NCI-H510A (cell line): ENCODE measurements at regions not wholly inside any gene's neighbourhood (a gene's known extent, or its start where the extent isn't known, plus 50 kb on each side); places are given as distances from the start of the nearest gene placed in this dataset.

Experiments
- DNase-seq: peaks from one replicate; lab custom pipeline; 2025; lab: John Stamatoyannopoulos, UW

GRCh38 chr1:73644198-73644597 is 553.8 kb downstream of the LRRIQ3 start:
- DNase-seq, result no peak

DNA sequence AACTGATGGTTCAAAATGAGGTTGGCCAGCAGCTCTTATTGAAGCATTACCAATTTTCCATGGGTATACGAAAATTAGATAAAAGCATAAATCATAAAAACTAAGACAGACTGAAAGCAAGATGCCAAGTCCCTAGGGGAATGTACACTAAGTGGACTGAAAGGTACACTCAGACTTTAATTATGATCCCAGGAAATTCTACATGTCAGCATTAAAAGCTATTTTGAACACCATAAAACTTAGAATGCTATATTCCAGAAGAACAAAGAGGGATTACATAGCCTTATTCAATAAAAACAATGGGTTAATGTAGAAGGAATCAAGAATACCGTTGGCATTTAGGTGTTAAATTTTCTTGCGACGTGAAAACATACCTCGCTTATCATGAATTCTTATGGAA is 558.5 kb downstream of the LRRIQ3 start:
- no peak for DNase-seq

DNA sequence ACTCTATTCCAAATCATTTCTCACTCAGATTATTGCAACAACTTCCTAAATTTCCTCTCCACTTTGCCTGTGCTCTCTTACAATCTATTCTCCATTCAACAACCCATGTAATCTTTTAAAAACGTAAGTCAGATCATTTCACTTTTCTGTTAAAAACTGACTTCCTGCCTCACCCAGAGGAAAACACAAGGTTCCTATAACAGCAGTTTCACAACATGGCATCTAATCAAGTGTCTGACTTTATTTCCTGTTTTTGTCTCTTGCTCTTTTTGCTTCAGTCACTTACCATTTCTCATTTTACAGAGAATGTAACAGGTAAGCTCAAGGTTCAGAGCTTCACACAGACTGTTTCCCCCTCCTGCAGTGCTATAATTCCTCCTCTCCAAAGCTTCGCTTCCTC is 560.7 kb downstream of the LRRIQ3 start:
- no peak for DNase-seq

DNA sequence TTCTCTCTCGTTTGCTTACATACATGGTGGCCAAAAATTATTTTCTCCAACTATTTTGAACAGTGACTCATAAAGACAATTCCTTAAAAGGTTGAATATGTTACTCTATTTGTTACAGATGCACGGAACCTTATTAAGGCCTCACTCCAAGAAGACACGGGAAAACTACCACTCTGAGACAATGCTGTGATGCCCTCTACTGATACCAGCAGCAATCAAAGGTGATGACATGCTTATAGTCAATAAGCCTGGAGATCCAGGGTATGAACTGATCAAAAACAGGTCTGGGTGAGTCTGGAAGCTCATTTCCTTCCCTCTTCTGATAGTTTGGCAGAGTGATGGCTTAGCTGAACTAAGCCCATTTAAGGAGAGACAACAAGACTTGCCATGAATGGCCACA is 563.0 kb downstream of the LRRIQ3 start:
- no peak for DNase-seq

- no peak for DNase-seq
These were observed 570.3 kb downstream of the LRRIQ3 start for GRCh38 chr1:73627723-73628122.

DNA sequence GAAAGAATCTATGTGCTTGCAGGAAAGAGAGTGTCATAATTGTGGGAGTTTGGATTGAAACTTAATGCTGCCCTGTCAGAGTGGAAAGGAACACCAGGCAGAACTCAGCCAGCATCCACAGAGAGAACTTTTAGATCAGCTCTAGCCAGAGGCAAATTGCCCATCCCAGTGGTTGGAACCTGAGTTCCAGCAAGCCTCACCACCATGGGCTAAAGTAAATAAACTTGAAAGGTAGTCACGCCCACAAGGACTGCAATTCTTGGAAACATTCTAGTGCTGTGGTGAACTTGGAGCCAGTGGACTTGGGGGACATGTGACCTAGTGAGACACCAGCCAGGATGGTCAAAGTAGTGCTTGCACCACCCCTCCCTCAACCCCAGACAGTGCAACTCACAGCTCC is 571.6 kb downstream of the LRRIQ3 start:
- no peak for DNase-seq

GRCh38 chr1:73623946-73624345 is 574.0 kb downstream of the LRRIQ3 start:
- no peak for DNase-seq

- DNase-seq, result no peak
These were observed 580.8 kb downstream of the LRRIQ3 start for GRCh38 chr1:73617145-73617544.

DNA sequence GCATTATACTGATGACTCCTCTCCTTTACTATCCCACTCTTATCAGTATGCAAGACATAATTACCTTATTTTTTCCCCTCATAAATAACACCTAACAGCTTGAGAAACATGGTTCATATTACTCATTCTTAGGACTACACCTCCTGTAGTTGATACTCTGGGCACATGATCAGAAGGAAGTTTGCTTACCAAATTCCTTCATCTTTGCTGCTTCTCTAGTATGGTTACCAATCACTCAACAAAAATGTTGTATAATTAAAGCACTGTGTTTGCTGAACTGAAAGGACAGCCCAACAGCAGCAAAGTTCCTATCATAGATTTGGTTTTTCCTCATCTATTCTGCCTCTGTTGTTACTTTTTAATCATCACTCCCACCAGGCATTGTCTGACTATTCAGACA is 586.3 kb downstream of the LRRIQ3 start:
- no peak for DNase-seq

- no peak for DNase-seq
These were observed 593.2 kb downstream of the LRRIQ3 start for GRCh38 chr1:73604739-73605138.

- no peak for DNase-seq
These were observed 593.8 kb downstream of the LRRIQ3 start for GRCh38 chr1:73604211-73604610.

DNA sequence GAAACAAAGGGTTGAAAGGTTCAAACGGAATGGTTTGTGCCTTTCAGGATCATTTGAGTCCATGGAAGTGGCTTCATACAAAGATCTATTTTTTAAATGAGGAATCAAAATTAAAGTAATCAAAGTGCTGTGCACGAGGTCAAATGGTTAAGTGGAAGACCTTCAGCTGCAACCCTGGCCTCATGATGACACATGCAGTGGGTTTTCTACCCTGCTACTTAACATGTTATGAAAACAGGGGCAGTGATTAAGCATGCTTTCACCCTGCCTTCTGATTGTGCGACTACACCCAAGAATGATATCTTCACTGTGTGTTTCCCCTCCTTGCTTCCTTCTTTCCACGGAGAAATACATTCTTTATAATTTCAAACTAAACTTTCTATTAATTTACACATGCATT is 604.2 kb downstream of the LRRIQ3 start:
- no peak for DNase-seq

- peak; percentile 11 for DNase-seq
These were observed 604.6 kb downstream of the LRRIQ3 start for GRCh38 chr1:73593364-73593763.

GRCh38 chr1:73587080-73587479 is 610.9 kb downstream of the LRRIQ3 start:
- no peak for DNase-seq

GRCh38 chr1:73577206-73577605 is 620.8 kb downstream of the LRRIQ3 start:
- no peak for DNase-seq

- DNase-seq, result no peak
These were observed 621.9 kb downstream of the LRRIQ3 start for GRCh38 chr1:73576083-73576482.

DNA sequence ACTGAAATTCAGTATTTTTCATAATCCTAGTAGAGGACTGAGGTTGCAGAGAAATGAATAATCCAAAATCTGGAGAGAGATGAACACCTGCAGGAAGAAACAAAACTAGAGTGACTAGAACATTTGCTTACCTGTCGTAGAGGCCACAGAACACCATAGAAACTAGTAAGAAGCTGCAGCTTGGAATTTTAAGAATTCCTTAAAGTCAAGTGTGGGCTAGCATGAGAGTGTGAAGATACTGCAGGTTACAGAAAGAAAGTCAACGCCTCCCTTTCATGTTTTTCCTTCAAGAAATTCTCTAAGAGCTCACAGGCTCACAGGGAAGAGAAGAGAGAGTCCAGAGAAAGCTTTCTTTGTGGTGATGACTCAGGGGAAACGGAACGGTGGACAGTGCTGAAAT is 633.7 kb downstream of the LRRIQ3 start:
- DNase-seq, result no peak

- no peak for DNase-seq
These were observed 641.7 kb downstream of the LRRIQ3 start for GRCh38 chr1:73556270-73556669.

GRCh38 chr1:73537400-73537799 is 660.6 kb downstream of the LRRIQ3 start:
- DNase-seq, result no peak

GRCh38 chr1:73517603-73518191 is 680.3 kb downstream of the LRRIQ3 start:
- no peak for DNase-seq

DNA sequence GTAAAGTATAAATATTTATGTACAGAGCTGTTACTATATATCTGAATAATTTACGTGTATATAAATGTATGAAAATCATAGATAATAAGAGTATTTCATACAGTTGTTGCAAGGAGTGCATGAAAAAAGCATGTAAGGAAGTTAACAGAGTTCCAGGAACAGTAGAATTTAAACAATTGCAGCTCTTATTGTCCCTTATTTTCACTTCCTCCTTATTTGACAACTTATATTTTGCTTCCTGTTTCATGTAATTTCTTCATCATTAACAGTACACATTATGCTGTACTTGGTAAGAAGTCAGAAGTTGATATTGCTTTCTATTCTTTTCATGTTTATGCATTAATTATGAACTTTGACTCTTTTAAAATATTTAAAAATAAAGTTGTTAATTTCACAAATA is 681.5 kb downstream of the LRRIQ3 start:
- no peak for DNase-seq

GRCh38 chr1:73511038-73511437 is 686.9 kb downstream of the LRRIQ3 start:
- no peak for DNase-seq

- DNase-seq, result no peak
These were observed 697.8 kb downstream of the LRRIQ3 start for GRCh38 chr1:73500154-73500553.

DNA sequence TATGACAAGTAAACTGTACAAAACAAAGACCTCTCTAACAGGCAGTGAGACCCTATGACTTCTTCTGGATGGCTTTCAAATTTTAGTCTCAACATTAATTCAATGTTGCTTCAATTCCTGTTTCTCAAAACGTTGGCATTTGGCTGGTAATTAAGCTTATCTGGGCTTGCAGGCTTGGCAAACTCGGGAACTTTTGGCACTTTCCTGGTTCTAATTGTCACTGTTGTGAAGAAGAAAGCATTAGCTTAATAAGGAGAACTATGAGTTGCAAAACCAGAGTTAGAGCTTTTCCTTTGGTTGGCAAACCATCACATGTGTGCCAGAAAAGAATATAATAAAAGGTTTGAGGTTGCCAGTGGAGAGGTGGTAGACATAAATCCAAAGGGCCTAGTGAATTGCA is 698.3 kb downstream of the LRRIQ3 start:
- no peak for DNase-seq

DNA sequence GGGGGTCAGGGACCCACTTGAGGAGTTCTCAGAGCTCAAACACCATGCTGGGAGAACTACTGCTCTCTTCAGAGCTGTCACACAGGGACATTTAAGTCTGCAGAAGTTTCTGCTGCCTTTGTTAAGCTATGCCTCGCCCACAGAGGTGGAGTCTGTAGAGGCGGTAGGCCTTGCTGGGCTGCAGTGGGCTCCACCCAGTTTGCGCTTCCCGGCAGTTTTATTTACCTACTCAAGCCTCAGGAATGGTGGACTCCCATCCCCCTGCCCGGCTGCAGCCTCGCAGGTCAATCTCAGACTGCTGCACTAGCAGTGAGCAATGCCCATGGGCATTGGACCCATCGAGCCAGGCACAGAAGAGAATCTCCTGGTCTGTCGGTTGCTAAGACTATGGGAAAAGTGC is 706.4 kb downstream of the LRRIQ3 start:
- DNase-seq, result no peak
